ENCODE measurements at regions not wholly inside any gene's neighbourhood (a gene's known extent, or its start where the extent isn't known, plus 50 kb on each side); places are given as distances from the start of the nearest gene placed in this dataset.

GRCh38 chr3:178270838-178271237 lies 265.4 kb upstream of the KCNMB2 start:
- Mint-ChIP-seq H3K27me3 (ENCODE audit: unreplicated experiment) (no peaks in the 10 kb centered on the region), H3K36me3 (ENCODE audit: unreplicated experiment) (no peaks in the 10 kb centered on the region), H3K4me1 (ENCODE audit: unreplicated experiment) (no peaks in the 10 kb centered on the region), H3K27ac (ENCODE audit: unreplicated experiment) (no peak overlapping the region), H3K4me3 (ENCODE audit: unreplicated experiment) (no peak overlapping the region), H3K9me3 (ENCODE audit: unreplicated experiment) (no peaks in the 10 kb centered on the region)
- no peak for DNase-seq (ENCODE audit: extremely low spot score, unreplicated experiment)
- TF ChIP-seq CTCF (IDR thresholded peaks at IDR 0.05) = no peak

GRCh38 chr3:178271740-178272387 lies 264.4 kb upstream of the KCNMB2 start:
- DNase-seq (ENCODE audit: extremely low spot score, unreplicated experiment) = no peak
- H3K36me3 Mint-ChIP-seq (ENCODE audit: unreplicated experiment) = no peaks in the 10 kb centered on the region
- no peak for TF ChIP-seq CTCF (IDR thresholded peaks at IDR 0.05)
- H3K4me3 Mint-ChIP-seq (ENCODE audit: unreplicated experiment) = no peak overlapping the region
- H3K27ac Mint-ChIP-seq (ENCODE audit: unreplicated experiment) = no peak overlapping the region
- no peaks in the 10 kb centered on the region for H3K27me3 Mint-ChIP-seq (ENCODE audit: unreplicated experiment)
- no peaks in the 10 kb centered on the region for H3K9me3 Mint-ChIP-seq (ENCODE audit: unreplicated experiment)
- H3K4me1 Mint-ChIP-seq (ENCODE audit: unreplicated experiment) = no peaks in the 10 kb centered on the region

- Mint-ChIP-seq H3K4me3 (ENCODE audit: unreplicated experiment) (no peak overlapping the region), H3K36me3 (ENCODE audit: unreplicated experiment) (no peaks in the 10 kb centered on the region), H3K27me3 (ENCODE audit: unreplicated experiment) (no peaks in the 10 kb centered on the region), H3K4me1 (ENCODE audit: unreplicated experiment) (no peaks in the 10 kb centered on the region), H3K27ac (ENCODE audit: unreplicated experiment) (no peak overlapping the region), H3K9me3 (ENCODE audit: unreplicated experiment) (peaks cover 2% of the 10 kb centered on the region)
- no peak for TF ChIP-seq CTCF (IDR thresholded peaks at IDR 0.05)
- no peak for DNase-seq (ENCODE audit: extremely low spot score, unreplicated experiment)
Measured at GRCh38 chr3:178272841-178273240, 263.4 kb upstream of the KCNMB2 start.

- peaks cover 4% of the 10 kb centered on the region for H3K36me3 Mint-ChIP-seq (ENCODE audit: unreplicated experiment)
- no peak for DNase-seq (ENCODE audit: extremely low spot score, unreplicated experiment)
Measured at GRCh38 chr3:178274711-178275110, 261.5 kb upstream of the KCNMB2 start.

GRCh38 chr3:178275311-178275710 lies 260.9 kb upstream of the KCNMB2 start:
- Mint-ChIP-seq H3K27ac (ENCODE audit: unreplicated experiment) (no peak overlapping the region), H3K9me3 (ENCODE audit: unreplicated experiment) (peaks cover 21% of the 10 kb centered on the region), H3K4me1 (ENCODE audit: unreplicated experiment) (peaks cover 2% of the 10 kb centered on the region), H3K4me3 (ENCODE audit: unreplicated experiment) (no peak overlapping the region), H3K27me3 (ENCODE audit: unreplicated experiment) (no peaks in the 10 kb centered on the region), H3K36me3 (ENCODE audit: unreplicated experiment) (peaks cover 5% of the 10 kb centered on the region)
- TF ChIP-seq CTCF (IDR thresholded peaks at IDR 0.05) = no peak
- DNase-seq (ENCODE audit: extremely low spot score, unreplicated experiment) = no peak

More at GRCh38 chr3:178274711-178275110, 261.5 kb upstream of the KCNMB2 start:
- Mint-ChIP-seq H3K9me3 (ENCODE audit: unreplicated experiment) (peaks cover 16% of the 10 kb centered on the region), H3K4me3 (ENCODE audit: unreplicated experiment) (no peak overlapping the region), H3K27ac (ENCODE audit: unreplicated experiment) (no peak overlapping the region), H3K4me1 (ENCODE audit: unreplicated experiment) (peaks cover 2% of the 10 kb centered on the region), H3K27me3 (ENCODE audit: unreplicated experiment) (no peaks in the 10 kb centered on the region)
- TF ChIP-seq CTCF (IDR thresholded peaks at IDR 0.05) = no peak
